H1 (cell line): ENCODE measurements at regions not wholly inside any gene's neighbourhood (a gene's known extent, or its start where the extent isn't known, plus 50 kb on each side); places are given as distances from the start of the nearest gene placed in this dataset.

ENCODE experiments used
- CBX8 ChIP-seq: fragments of 300-800, 300-1000 bp; sonication (generic); IDR thresholded peaks from 2 replicates; pipeline ENCODE4 v1.7.1; 2016; ENCODE audit warnings: low read depth, low read length, borderline replicate concordance
- CEBPB ChIP-seq: IDR thresholded peaks from 2 replicates; pipeline ENCODE4 v1.6.1; 2012; ENCODE audit warnings: low read depth, low read length
- CHD1 ChIP-seq: IDR thresholded peaks from 2 replicates; pipeline ENCODE4 v1.6.1; 2012; ENCODE audit warnings: low read depth, low read length, improper control_type of control experiment
- SP2 ChIP-seq: IDR thresholded peaks from 2 replicates; pipeline ENCODE4 v1.6.1; 2012; ENCODE audit warnings: mild to moderate bottlenecking, low read length, inconsistent platforms
- SRF ChIP-seq: IDR thresholded peaks from 2 replicates; pipeline ENCODE4 v1.6.1; 2011; ENCODE audit warnings: mild to moderate bottlenecking, low read depth, low read length, moderate library complexity

- TF ChIP-seq CBX8 (no peak), CEBPB (no peak), SRF (no peak), SP2 (no peak), CHD1 (no peak)
Measured at GRCh38 chr7:31214751-31215150, 125.8 kb downstream of the NEUROD6 start (continued).
